Central memory CD4-positive, alpha-beta T cell (primary cell): ENCODE measurements at regions not wholly inside any gene's neighbourhood (a gene's known extent, or its start where the extent isn't known, plus 50 kb on each side); places are given as distances from the start of the nearest gene placed in this dataset.
"Not testable (repeated sequence)": the region's sequence is repeated elsewhere in the genome, so short reads cannot be mapped to it uniquely, and the experiment has no call there.

Source experiments
- DNase-seq: peaks from one replicate; pipeline ENCODE4 v3.0.0; 2022

GRCh38 chr11:11715075-11715474 lies 93.3 kb upstream of the GALNT18 start:
- DNase-seq: not testable (repeated sequence)

GRCh38 chr11:11710556-11710955 lies 88.8 kb upstream of the GALNT18 start:
- no peak for DNase-seq

- no peak for DNase-seq
Observed at GRCh38 chr11:11709447-11710239, 87.8 kb upstream of the GALNT18 start.

GRCh38 chr11:11708256-11708655 lies 86.5 kb upstream of the GALNT18 start:
- DNase-seq: no peak

GRCh38 chr11:11706028-11706427 lies 84.2 kb upstream of the GALNT18 start:
- no peak for DNase-seq

- DNase-seq: no peak
Observed at GRCh38 chr11:11703885-11704284, 82.1 kb upstream of the GALNT18 start.

- no peak for DNase-seq
Observed at GRCh38 chr11:11701070-11701469, 79.3 kb upstream of the GALNT18 start.

GRCh38 chr11:11697796-11698195 lies 76.0 kb upstream of the GALNT18 start:
- no peak for DNase-seq

- no peak for DNase-seq
Observed at GRCh38 chr11:11691296-11692151, 69.7 kb upstream of the GALNT18 start.

- no peak for DNase-seq
Observed at GRCh38 chr11:11681536-11681935, 59.7 kb upstream of the GALNT18 start.

- DNase-seq: no peak
Observed at GRCh38 chr11:11677672-11678356, 56.0 kb upstream of the GALNT18 start.

- DNase-seq: no peak
Observed at GRCh38 chr11:11675671-11676181, 53.9 kb upstream of the GALNT18 start.

- DNase-seq: no peak
Observed at GRCh38 chr11:11672789-11673188, 51.0 kb upstream of the GALNT18 start.

- no peak for DNase-seq
Observed at GRCh38 chr11:11672101-11672500, 50.3 kb upstream of the GALNT18 start.
